PC-3 (cell line): ENCODE measurements at regions not wholly inside any gene's neighbourhood (a gene's known extent, or its start where the extent isn't known, plus 50 kb on each side); places are given as distances from the start of the nearest gene placed in this dataset.

ENCODE experiments used
- ATAC-seq: fragments of 200-7000 bp; cut with Tn5 transposase; 2 replicates; pipeline ENCODE4 v1.9.1; 2020; ENCODE audit warnings: mild to moderate bottlenecking, moderate library complexity
- BruUV-seq: library from RNA; stranded (reverse); fragments of 400-500 nt; replicated peaks from 2 replicates; lab custom pipeline; 2021; lab: Mats Ljungman, UMichigan
- CTCF ChIA-PET: fragments of 300-600 bp; sonication (Branson Sonifier 250); formaldehyde crosslinking; loops from one replicate; lab custom pipeline; 2022; ENCODE audit warnings: antibody characterized with exemption; lab: Charles Lee
- POLR2A ChIA-PET: fragments of 300-600 bp; sonication (Branson Sonifier 250); formaldehyde crosslinking; loops from one replicate; lab custom pipeline; 2022; ENCODE audit warnings: antibody characterized with exemption; ENCODE audit not compliant: unreplicated experiment; lab: Charles Lee
- DNase-seq: peaks from one replicate; pipeline ENCODE4 v3.0.0-alpha.2; 2015
- H2AFZ ChIP-seq: fragments of 300-600 bp; sonication (generic); 2 replicates; pipeline ENCODE4 v1.6.0; 2016; ENCODE audit warnings: antibody characterized with exemption, low read length
- H3F3A ChIP-seq: fragments of 300-600 bp; sonication (generic); one replicate; pipeline ENCODE4 v1.6.0; 2017; ENCODE audit warnings: antibody characterized with exemption, low read length, control low read depth, mild to moderate bottlenecking; ENCODE audit not compliant: unreplicated experiment
- H3K27ac ChIP-seq: fragments of 300-600 bp; sonication (generic); 2 replicates; pipeline ENCODE4 v1.5.1; 2016; ENCODE audit warnings: mild to moderate bottlenecking, low read length
- H3K27me3 ChIP-seq: fragments of 300-600 bp; sonication (generic); 2 replicates; pipeline ENCODE4 v1.6.1; 2016; ENCODE audit warnings: low read length, mixed read lengths
- H3K36me3 ChIP-seq: fragments of 300-600 bp; sonication (generic); 2 replicates; pipeline ENCODE4 v1.6.1; 2016; ENCODE audit warnings: low read depth, mixed run types, low read length, mixed read lengths
- H3K4me1 ChIP-seq: fragments of 300-600 bp; sonication (generic); 2 replicates; pipeline ENCODE4 v1.5.1; 2016; ENCODE audit warnings: low read length; ENCODE audit not compliant: insufficient read depth
- H3K4me2 ChIP-seq: fragments of 300-600 bp; sonication (generic); 2 replicates; pipeline ENCODE4 v1.6.0; 2016; ENCODE audit warnings: low read length
- H3K4me3 ChIP-seq: fragments of 300-600 bp; sonication (generic); 2 replicates; pipeline ENCODE4 v1.5.1; 2016; ENCODE audit warnings: mild to moderate bottlenecking, low read length, mixed read lengths
- H3K79me2 ChIP-seq: fragments of 300-600 bp; sonication (generic); 2 replicates; pipeline ENCODE4 v1.6.1; 2017; ENCODE audit warnings: low read length, mixed read lengths
- H3K9ac ChIP-seq: fragments of 300-600 bp; sonication (generic); 2 replicates; pipeline ENCODE4 v1.6.0; 2016; ENCODE audit warnings: mild to moderate bottlenecking, low read length
- H3K9me2 ChIP-seq: fragments of 300-600 bp; sonication (generic); replicated peaks from 2 replicates; pipeline ENCODE4 v1.6.1; 2016; ENCODE audit warnings: mixed run types, low read length, mixed read lengths
- H3K9me3 ChIP-seq: fragments of 300-600 bp; sonication (generic); 2 replicates; pipeline ENCODE4 v1.6.1; 2016; ENCODE audit warnings: low read length, mixed read lengths
- H4K20me1 ChIP-seq: fragments of 300-600 bp; sonication (generic); 2 replicates; pipeline ENCODE4 v1.6.1; 2016; ENCODE audit warnings: low read length, mixed read lengths
- EZH2 ChIP-seq: fragments of 300-600 bp; sonication (generic); IDR thresholded peaks from one replicate; pipeline ENCODE4 v1.6.1; 2017; ENCODE audit warnings: antibody characterized with exemption, mild to moderate bottlenecking, low read length; ENCODE audit not compliant: unreplicated experiment
- EZH2phosphoT487 ChIP-seq: fragments of 300-600 bp; sonication (generic); IDR thresholded peaks from 2 replicates; pipeline ENCODE4 v1.6.1; 2018; ENCODE audit warnings: mild to moderate bottlenecking, antibody characterized with exemption, low read length, borderline replicate concordance
- intact Hi-C: fragments of 100-400 bp; cut with micrococcal nuclease; formaldehyde crosslinking; loops from 2 replicates; pipeline ENCODE4 v1.9.0; 2023
- TF ChIP-seq, protein P1 (sequence below): fragments of 300-600 bp; sonication (generic); conservative IDR thresholded peaks from 2 replicates; pipeline ENCODE4 v1.5.1; 2017; ENCODE audit warnings: antibody characterized with exemption, low read depth, mild to moderate bottlenecking, low read length

DNA sequence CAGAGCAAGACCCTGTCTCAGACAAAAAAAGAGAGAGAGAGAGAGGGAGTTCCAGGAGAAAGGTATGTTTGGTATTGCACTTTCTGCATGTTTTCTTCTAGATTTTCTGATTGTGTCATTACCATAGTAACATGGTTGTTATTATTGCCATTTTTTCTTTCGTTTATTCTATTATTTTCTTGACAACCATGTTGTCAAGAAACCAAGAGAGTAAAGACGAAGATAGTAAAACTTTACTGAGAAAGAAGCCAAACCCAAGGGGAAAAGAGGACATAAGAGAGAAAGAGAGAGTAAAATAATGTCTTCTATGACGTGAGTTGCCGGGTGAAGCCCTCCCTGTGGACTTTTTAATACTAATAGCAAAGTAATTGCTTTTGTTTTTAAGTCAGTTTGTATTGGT is 1186.0 kb upstream of the SEL1L start:
- Histone ChIP-seq H4K20me1 (no peaks in the 10 kb centered on the region), H3K27me3 (no peaks in the 10 kb centered on the region), H3K36me3 (no peaks in the 10 kb centered on the region), H2AFZ (no peak overlapping the region), H3K4me1 (no peaks in the 10 kb centered on the region), H3K9ac (no peak overlapping the region), H3K4me3 (no peak overlapping the region), H3K79me2 (no peaks in the 10 kb centered on the region), H3K9me3 (no peaks in the 10 kb centered on the region), H3K4me2 (no peak overlapping the region), H3K27ac (no peak overlapping the region), H3F3A (no peaks in the 10 kb centered on the region), H3K9me2 (no peaks in the 10 kb centered on the region)
- ChIA-PET POLR2A (no interaction called here), CTCF (no interaction called here)
- ATAC-seq (no peak), DNase-seq (no peak)
- intact Hi-C loops = no loop called here
- TF ChIP-seq, protein P1, sequence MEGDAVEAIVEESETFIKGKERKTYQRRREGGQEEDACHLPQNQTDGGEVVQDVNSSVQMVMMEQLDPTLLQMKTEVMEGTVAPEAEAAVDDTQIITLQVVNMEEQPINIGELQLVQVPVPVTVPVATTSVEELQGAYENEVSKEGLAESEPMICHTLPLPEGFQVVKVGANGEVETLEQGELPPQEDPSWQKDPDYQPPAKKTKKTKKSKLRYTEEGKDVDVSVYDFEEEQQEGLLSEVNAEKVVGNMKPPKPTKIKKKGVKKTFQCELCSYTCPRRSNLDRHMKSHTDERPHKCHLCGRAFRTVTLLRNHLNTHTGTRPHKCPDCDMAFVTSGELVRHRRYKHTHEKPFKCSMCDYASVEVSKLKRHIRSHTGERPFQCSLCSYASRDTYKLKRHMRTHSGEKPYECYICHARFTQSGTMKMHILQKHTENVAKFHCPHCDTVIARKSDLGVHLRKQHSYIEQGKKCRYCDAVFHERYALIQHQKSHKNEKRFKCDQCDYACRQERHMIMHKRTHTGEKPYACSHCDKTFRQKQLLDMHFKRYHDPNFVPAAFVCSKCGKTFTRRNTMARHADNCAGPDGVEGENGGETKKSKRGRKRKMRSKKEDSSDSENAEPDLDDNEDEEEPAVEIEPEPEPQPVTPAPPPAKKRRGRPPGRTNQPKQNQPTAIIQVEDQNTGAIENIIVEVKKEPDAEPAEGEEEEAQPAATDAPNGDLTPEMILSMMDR = no peak
- TF ChIP-seq EZH2phosphoT487 (no peak), EZH2 (no peak)
- no TSS peak for BruUV-seq

DNA sequence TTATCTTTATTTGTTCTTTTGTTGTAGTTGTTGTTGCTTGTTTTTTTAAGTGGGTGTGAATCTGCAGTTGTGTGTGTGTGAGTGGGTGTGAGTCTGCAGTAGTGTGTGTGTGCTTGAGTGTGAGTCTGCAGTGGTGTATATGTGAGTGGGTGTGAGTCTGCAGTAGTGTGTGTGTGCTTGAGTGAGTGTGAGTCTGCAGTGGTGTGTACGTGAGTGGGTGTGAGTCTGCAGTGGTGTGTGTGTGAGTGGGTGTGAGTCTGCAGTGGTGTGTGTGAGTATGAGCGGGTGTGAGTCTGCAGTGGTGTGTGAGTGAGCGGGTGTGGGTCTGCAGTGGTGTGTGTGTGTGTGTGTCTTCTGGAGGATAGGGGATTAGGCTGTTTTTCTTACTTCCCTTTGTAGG is 1186.8 kb upstream of the SEL1L start:
- intact Hi-C loops = no loop called here
- no peak for DNase-seq
- H4K20me1 ChIP-seq = no peaks in the 10 kb centered on the region
- H3K9ac ChIP-seq = no peak overlapping the region
- no peak overlapping the region for H3K4me3 ChIP-seq
- POLR2A ChIA-PET = no interaction called here
- ATAC-seq = no peak
- no peak overlapping the region for H3K4me2 ChIP-seq
- no peaks in the 10 kb centered on the region; the same call in 1 of the 2 replicates for H3K9me3 ChIP-seq
- H3K4me1 ChIP-seq = no peaks in the 10 kb centered on the region
- H3K79me2 ChIP-seq = no peaks in the 10 kb centered on the region
- TF ChIP-seq EZH2phosphoT487 (no peak), EZH2 (no peak)
- TF ChIP-seq, protein P1 = no peak
- no peaks in the 10 kb centered on the region for H3F3A ChIP-seq
- H3K27ac ChIP-seq = no peak overlapping the region
- H2AFZ ChIP-seq = no peak overlapping the region
- no peaks in the 10 kb centered on the region for H3K36me3 ChIP-seq
- H3K9me2 ChIP-seq = no peaks in the 10 kb centered on the region
- no peaks in the 10 kb centered on the region for H3K27me3 ChIP-seq
- no TSS peak for BruUV-seq
- CTCF ChIA-PET = no interaction called here

DNA sequence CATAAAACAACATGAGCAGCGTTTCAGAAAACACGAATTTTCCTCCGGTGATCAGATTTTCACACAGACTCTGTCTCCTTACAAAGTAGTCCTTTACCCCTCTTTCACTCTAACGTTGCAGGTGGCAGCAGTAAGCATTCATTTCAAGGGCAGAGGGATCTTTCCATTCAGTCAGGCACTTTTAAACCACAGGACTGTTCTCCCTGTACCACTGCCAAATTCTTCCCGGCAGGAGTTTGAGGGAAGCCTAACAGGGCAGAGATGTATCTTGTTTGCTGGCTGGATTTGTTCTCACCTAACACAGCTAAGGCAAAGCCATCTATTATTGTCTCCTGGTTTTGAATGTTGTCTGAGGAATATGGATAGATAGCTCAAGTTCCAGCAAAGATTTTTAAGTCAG is 1187.3 kb upstream of the SEL1L start:
- Histone ChIP-seq H3K4me2 (no peak overlapping the region), H4K20me1 (no peaks in the 10 kb centered on the region), H3F3A (no peaks in the 10 kb centered on the region), H2AFZ (no peak overlapping the region), H3K27ac (no peak overlapping the region), H3K9ac (no peak overlapping the region), H3K4me1 (no peaks in the 10 kb centered on the region), H3K4me3 (no peak overlapping the region), H3K9me3 (no peaks in the 10 kb centered on the region; the same call in 1 of the 2 replicates), H3K79me2 (no peaks in the 10 kb centered on the region), H3K9me2 (no peaks in the 10 kb centered on the region), H3K27me3 (no peaks in the 10 kb centered on the region), H3K36me3 (no peaks in the 10 kb centered on the region)
- intact Hi-C loops = no loop called here
- TF ChIP-seq EZH2phosphoT487 (no peak), EZH2 (no peak)
- TF ChIP-seq, protein P1 = no peak
- no peak for DNase-seq
- CTCF ChIA-PET = no interaction called here
- POLR2A ChIA-PET = no interaction called here
- no peak for ATAC-seq
- no TSS peak for BruUV-seq
